Neutrophil (primary cell): ENCODE measurements at regions not wholly inside any gene's neighbourhood (a gene's known extent, or its start where the extent isn't known, plus 50 kb on each side); places are given as distances from the start of the nearest gene placed in this dataset.

ENCODE experiments used
- H3K27ac ChIP-seq: fragments of 200-600 bp; sonication (generic); 2 replicates; pipeline ENCODE4 v1.5.1; 2016; ENCODE audit warnings: mild to moderate bottlenecking, moderate library complexity
- H3K27me3 ChIP-seq: fragments of 200-600 bp; sonication (generic); 2 replicates; pipeline ENCODE4 v1.6.0; 2016; ENCODE audit warnings: mild to moderate bottlenecking
- H3K36me3 ChIP-seq: fragments of 200-600 bp; sonication (generic); 2 replicates; pipeline ENCODE4 v1.5.1; 2017
- H3K4me1 ChIP-seq, 2 experiments: fragments of 200-600 bp in 1 of 2; sonication (generic) in 1 of 2; 1 replicate in 1 of 2; 2 replicates in 1 of 2; pipeline versions ENCODE4 v1.5.1 to v1.6.1; 2013 to 2016; ENCODE audit warnings: low read depth in 1 of 2, low read length in 1 of 2, mild to moderate bottlenecking in 1 of 2, moderate library complexity in 1 of 2; ENCODE audit not compliant: control insufficient read depth in 1 of 2, insufficient read depth in 1 of 2
- H3K4me3 ChIP-seq, 2 experiments: fragments of 200-600 bp in 1 of 2; sonication (generic) in 1 of 2; 1 replicate in 1 of 2; 2 replicates in 1 of 2; pipeline ENCODE4 v1.5.1; 2013 to 2016; ENCODE audit warnings: low read depth in 1 of 2, low read length in 1 of 2, mild to moderate bottlenecking in 1 of 2, moderate library complexity in 1 of 2
- H3K9me3 ChIP-seq: fragments of 200-600 bp; sonication (generic); 2 replicates; pipeline ENCODE4 v1.5.1; 2016
- TF ChIP-seq, protein P1 (sequence below): fragments of 200-600 bp; sonication (generic); IDR thresholded peaks from 2 replicates; pipeline ENCODE4 v1.5.1; 2016; ENCODE audit warnings: antibody characterized with exemption

DNA sequence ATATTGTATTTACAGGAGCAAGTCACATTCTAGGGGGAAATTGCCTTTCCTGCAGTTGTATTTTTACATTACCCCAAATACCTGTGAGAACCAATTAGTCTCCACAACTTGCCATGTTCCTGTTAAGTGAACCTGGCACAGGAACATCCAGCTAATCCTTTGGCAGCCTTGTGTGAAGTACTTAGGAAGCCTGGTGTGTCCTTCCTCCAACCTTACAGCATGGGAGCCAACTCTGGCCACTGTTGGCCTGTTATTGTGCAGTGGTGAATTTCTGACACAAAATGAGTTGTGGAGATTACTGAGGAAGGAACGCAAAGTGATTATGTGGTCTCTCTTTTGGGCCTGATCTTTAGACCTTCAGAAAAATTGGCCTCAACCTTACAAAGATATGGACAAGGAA is 238.0 kb upstream of the PITX2 start:
- Histone ChIP-seq H3K27me3 (no peaks in the 10 kb centered on the region), H3K4me3 (no peak overlapping the region), H3K4me1 (no peaks in the 10 kb centered on the region), H3K27ac (no peak overlapping the region), H3K9me3 (no peaks in the 10 kb centered on the region), H3K36me3 (no peaks in the 10 kb centered on the region)
- TF ChIP-seq, protein P1, sequence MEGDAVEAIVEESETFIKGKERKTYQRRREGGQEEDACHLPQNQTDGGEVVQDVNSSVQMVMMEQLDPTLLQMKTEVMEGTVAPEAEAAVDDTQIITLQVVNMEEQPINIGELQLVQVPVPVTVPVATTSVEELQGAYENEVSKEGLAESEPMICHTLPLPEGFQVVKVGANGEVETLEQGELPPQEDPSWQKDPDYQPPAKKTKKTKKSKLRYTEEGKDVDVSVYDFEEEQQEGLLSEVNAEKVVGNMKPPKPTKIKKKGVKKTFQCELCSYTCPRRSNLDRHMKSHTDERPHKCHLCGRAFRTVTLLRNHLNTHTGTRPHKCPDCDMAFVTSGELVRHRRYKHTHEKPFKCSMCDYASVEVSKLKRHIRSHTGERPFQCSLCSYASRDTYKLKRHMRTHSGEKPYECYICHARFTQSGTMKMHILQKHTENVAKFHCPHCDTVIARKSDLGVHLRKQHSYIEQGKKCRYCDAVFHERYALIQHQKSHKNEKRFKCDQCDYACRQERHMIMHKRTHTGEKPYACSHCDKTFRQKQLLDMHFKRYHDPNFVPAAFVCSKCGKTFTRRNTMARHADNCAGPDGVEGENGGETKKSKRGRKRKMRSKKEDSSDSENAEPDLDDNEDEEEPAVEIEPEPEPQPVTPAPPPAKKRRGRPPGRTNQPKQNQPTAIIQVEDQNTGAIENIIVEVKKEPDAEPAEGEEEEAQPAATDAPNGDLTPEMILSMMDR: no peak

DNA sequence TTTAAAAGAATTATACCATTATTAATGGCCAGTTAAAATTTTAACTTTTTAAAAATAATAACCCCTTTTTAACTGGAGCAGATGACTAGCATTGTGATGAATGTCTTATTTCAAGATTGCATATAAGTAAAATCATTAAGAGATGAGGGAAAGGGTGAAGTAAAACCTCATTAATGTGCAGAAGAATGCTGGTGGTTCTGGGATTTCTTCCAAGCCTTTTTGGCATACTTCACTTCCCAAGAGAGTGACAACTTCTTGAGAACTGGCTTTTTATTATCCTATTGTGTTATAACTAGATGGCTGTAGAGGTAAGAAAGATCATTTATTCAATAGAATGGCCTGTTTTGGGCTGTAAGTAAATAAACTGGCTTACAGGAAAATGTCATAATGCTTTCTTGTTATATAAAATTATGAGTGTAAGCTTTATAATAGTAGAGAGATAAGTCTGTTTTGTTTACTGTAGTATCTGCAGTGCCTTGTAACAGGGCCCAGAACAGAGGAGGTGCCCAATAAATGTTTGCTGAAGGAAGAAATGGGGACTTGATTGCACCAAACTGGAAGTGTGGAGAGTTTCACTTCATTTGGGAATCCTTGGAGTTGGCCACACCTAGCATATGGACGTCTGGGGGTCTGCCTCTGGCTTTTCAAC is 242.9 kb upstream of the PITX2 start:
- Histone ChIP-seq H3K4me3 (no peak overlapping the region), H3K27ac (no peak overlapping the region), H3K36me3 (no peaks in the 10 kb centered on the region), H3K27me3 (no peaks in the 10 kb centered on the region), H3K4me1 (no peaks in the 10 kb centered on the region), H3K9me3 (no peaks in the 10 kb centered on the region)
- TF ChIP-seq, protein P1: no peak

DNA sequence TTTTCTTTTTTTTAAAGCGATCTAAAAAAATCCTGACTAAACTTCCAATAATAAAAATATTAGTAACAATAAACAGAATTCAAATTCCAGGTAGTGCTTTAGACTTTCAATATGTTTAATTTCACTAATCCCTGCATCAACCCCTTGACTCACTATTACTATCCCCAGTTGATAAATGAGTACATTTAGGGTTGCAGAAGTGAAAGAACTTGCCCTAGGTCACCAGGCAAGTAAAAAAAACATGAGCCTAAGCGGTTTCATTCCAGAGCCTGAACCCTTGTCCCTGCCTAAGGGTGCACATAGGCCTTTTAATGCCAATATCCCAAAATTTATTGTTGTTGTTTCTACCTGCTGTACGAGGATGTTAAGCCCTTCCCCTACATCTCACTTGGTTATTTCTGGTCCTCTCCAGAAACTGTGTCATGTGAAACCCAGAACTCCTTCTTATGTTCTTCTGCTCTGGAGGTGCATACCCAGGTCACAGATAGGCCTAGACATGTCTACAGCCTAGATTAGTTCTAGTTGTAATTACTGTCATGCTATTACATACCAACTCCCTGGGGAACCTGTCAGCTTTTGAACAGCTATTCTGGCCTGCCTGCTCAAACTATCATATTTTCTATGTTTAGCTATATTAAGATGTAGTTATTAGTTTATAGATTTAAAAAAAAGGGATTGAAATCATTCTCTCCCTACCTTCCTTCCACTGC is 244.5 kb upstream of the PITX2 start:
- Histone ChIP-seq H3K4me3 (no peak overlapping the region), H3K4me1 (no peaks in the 10 kb centered on the region), H3K36me3 (no peaks in the 10 kb centered on the region), H3K27ac (no peak overlapping the region), H3K27me3 (no peaks in the 10 kb centered on the region), H3K9me3 (no peaks in the 10 kb centered on the region)
- TF ChIP-seq, protein P1: no peak

DNA sequence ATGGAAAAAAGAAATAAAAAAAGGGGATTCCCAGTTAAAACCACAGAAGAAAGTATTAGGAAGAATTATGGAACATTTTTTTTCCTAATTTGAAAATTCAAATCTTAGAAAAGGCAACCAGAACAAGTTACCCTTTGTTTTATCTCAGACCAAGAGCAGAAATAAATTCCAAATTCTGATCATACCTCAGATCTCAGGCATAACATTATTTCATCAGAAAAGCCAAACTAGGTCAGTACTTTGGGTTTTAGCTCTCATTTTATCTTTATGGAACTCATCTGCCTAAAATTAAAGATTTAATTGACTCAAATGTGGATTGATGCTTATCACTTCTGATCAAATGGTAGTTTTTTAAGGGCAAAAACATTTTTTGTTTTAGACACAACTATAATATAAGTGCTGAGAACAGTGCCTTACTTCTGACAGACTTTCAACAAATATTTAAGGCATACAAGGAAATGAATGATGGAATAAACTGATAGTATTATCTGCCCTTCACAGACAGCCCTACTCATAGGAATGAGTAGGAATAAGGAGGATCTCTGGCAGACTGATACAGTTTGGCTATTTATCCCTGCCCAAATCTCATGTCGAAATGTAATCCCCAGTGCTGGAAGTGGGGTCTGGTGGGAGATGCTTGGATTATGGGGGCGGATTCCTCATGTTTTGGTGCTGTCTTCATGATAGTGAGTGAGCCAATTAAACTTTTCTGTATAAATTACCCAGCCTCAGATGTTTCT is 245.3 kb upstream of the PITX2 start:
- Histone ChIP-seq H3K36me3 (no peaks in the 10 kb centered on the region), H3K27ac (no peak overlapping the region), H3K27me3 (no peaks in the 10 kb centered on the region), H3K4me1 (no peaks in the 10 kb centered on the region), H3K4me3 (no peak overlapping the region), H3K9me3 (no peaks in the 10 kb centered on the region)
- TF ChIP-seq, protein P1: no peak

DNA sequence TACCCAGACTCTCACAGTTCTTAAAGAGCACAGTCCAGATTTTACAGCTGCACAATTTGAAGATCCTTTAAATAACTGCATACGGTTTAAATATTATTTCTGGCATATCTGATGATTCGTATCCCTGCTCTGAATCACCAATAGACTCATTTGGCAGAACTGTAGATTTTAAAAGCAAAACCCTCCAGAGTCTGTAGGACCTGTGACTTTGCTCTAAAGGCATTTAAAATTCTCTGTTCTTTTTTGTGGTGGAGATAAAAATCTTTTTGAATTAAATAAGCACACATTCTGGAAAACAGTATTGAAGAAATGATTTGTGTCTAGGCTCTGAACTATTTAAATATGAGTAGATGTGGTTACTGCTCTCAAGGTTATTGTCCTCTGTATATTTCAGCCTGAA is 246.2 kb upstream of the PITX2 start:
- H3K36me3 ChIP-seq: no peaks in the 10 kb centered on the region
- TF ChIP-seq, protein P1: no peak
- H3K27me3 ChIP-seq: no peaks in the 10 kb centered on the region

More for the DNA sequence above, 246.2 kb upstream of the PITX2 start:
- Histone ChIP-seq H3K9me3 (no peaks in the 10 kb centered on the region), H3K27ac (no peak overlapping the region), H3K4me1 (no peaks in the 10 kb centered on the region), H3K4me3 (no peak overlapping the region)
